DMS 273 treated with DMSO at 0.1 percent for 48 hours (cell line): ENCODE measurements at regions not wholly inside any gene's neighbourhood (a gene's known extent, or its start where the extent isn't known, plus 50 kb on each side); places are given as distances from the start of the nearest gene placed in this dataset.
"Not testable (repeated sequence)": the region's sequence is repeated elsewhere in the genome, so short reads cannot be mapped to it uniquely, and the experiment has no call there.

Experiments used
- DNase-seq: peaks from one replicate; lab custom pipeline; 2025; lab: John Stamatoyannopoulos, UW

DNA sequence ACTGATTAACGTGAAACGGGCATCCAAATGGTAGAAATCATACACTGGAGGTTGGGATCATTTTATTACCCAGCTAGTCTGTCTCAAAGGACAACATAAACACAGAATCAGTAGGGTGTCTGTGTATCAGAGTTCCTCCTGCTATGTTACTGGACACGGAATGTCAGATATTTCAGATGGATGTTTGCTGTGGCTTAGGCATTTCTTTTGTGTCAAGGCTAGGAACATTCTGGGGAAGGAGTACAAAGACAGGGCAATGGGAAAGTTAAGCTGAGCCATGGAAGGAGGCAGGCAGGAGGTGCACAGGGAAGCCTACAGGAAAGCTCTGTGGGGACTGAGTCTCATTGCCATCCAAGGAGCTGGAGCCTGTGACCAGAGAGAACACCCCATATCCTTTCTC is 254.6 kb downstream of the C12orf75 start:
- no peak for DNase-seq

DNA sequence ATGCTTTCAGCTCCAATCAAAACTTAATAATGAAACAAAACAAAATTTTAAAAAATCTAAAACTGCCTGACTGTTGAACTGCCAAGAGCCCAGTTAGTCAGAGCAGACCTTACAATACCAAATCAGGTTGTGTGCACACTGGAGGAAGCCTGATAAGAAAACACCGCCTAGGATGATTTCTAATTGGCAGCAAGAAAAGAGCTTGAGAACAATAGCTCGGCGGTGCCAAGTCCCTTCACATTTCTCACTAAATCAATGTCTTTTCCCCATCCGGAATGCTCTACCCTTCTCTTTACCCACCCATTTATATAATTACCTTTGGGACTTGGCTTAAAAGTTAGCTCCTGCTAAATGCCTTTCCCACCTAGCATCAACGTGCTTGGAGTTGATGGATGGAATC is 256.7 kb downstream of the C12orf75 start:
- no peak for DNase-seq

DNA sequence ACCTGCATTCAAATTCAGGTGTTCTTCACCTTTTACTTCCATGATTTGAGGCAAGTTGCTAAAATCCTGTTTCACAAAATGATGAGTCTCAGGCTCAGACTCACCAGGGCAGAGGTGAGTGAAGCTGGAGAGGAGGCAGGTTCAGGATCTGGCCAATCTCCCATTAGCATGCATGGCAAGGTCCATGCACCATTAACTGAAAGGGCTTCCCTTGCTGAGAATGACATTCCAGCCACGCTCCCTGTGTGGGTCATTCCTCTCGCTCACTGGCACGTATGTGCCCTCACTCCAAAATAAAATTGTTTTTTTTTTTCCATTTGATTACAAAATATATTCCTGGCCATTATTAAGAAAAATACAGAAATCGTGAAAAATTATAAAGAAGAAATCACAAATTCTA is 257.6 kb downstream of the C12orf75 start:
- no peak for DNase-seq

DNA sequence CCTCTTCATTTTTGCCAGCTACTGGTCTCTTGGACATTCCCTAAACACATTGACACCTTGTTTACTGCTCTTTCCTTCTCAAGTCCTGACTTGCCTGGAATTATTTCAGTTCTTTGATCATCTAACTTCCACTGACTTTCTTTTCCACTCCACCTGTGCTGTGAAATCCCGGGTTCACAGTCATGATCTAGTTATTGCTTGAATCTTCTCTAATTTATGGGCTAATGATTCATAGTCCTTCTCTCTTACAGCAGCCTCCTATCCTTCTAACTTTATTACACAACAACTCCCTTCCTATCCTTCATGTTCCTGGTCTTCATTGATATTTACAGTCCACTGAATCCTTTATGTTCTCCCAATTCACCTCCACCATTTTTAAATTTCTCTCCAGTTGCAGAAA is 260.1 kb downstream of the C12orf75 start:
- DNase-seq: no peak

DNA sequence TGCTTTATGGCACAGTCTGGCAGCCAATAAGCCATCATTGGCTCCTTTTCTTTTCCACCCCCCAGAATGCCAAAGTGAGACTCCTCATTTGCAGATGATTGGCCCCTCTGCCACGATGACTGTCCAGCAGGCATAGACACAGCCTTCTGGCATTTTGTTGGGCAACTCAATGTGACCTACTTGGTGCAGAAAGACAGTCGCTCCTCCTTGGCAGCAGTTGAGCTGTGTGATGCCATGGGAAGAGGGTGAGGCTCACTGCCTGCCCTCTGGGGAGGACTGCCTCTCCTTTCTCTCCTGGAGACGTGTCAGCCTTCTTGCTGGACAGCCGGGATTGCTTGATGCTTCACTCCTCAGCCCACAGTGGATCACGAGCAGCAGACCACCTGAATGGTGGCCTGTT is 264.9 kb downstream of the C12orf75 start:
- DNase-seq: no peak

DNA sequence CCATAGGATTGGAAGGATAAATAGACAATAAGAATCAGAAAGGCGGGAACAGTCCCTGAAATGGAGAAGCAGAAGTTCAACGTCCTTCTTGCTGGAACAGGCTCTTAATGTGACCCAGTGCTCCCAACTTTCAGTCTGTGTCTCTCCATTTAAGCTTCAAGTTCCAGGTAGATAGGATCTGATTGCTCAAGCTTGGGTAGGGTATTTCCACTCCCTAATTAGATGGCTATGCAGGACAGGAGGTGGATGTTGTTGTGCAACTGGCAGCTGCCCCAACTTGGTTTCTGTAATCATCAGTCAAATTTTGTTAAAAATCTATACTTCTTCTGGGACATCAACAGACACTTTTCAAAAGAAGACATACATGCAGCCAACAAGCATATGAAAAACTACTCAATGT is 266.2 kb downstream of the C12orf75 start:
- DNase-seq: no peak

DNA sequence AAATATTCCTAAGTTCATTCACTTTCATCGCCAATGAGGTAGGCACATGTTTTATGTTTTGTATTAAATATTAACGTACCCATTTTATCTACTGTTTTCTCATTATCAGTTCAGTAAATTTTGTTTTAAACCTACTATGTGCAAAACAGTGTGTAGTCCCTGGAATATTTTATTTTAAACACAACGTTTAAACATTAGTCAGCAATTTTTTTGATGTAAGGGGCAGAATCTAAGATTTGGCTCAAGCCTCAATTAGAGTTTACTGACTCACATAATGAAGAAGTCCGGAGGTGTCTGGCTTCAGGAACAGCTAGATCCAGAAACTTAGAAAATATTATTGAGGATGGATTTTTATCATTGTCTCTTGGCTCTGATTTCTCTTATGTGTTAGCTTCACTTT is 267.5 kb downstream of the C12orf75 start:
- no peak for DNase-seq

DNA sequence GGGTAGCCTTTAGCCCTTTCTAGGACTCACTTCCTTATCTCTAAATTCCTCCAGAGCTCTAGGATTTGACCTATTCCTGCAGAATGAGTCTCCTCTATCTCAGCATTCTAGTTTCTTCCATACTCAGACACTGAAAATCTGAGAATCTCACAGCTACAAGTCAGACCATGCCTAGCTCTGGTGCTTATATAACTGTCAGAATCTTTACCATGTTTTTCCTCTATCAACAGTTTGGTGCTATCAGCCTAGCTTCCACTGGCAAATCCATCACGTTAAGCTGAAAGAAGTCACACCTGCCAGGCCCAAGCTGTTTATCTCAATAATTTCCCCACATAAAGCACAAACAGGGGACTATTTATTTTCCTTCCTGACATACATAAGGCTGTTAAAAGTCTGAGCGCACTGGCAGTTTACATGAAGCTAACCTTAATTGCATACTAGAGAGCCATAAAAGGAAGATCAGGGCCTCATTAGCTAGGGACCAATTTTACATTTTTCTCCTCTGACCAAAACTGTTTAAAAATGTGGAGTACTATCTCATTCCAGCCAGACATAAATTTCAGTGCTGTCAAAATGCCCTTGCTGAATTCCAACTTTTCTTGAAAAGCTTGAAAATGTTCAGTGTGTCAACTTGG is 270.5 kb downstream of the C12orf75 start:
- DNase-seq: no peak

DNA sequence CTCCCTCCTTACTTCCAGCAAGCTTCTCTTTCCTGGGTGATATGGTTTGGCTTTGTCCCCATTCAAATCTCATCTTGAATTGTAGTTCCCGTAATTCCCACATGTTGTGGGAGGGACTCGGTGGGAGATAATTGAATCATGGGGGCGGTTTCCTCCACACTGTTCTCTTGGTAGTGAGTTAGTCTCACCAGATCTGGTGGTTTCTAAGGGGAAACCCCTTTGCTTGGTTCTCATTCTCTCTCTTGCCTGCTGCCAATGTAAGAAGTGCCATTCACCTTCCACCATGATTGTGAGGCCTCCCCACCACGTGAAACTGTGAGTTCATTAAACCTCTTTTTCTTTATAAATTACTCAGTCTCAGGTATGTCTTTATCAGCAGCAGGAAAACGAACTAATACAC is 271.8 kb downstream of the C12orf75 start:
- DNase-seq: not testable (repeated sequence)

DNA sequence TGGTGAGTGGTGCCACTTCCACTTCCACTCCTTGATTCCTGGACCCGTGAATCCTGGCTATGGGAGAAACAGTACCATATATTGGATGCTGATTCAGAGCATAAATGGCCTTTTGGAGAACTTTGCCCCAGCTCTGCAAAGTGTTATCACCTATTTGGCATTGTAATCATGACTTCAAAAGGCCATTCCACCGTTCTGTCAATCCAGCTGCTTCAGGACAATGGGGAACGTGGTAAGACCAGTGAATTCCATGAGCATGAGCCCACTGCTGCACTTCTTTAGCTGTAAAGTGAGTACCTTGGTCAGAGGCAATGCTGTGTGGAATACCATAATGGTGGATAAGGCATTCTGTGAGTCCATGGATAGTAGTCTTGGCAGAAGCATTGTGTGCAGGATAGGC is 273.8 kb downstream of the C12orf75 start:
- DNase-seq: not testable (repeated sequence)

DNA sequence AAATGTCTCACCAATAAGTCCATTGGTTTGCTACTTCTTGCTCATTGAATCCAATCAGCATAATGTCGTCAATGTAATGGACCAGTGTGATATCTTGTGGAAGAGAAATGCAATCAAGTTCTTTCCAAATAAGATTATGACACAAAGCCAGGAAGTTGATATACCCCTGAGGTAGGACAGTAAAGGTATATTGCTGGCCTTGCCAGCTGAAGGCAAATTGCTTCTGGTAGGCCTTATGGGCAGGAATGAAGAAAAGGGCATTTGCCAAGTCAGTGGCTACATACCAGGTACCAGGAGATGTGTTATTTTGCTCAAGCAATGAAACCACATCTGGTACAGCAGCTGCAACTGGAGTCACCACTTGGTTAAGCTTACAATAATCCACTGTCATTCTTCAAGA is 276.1 kb downstream of the C12orf75 start:
- not testable (repeated sequence) for DNase-seq

DNA sequence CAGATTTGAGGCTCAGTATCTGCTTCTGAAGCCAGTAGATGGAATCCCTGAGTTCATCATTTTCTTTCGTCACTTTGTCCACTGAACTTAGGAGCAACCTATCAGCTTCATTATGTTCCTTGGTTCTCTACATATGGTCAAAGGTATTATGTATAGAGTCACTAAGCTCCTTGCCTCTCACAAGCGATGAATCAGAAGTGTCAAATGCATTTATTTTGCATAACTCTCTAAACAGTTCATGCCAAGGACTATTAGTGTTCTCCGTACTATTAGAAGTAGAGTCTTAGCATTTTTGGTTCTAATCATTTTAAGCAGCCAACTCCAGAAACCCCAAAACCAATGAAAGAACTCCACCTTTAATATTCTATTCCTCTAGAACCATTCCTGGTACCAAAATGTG is 278.5 kb downstream of the C12orf75 start:
- DNase-seq: not testable (repeated sequence)

DNA sequence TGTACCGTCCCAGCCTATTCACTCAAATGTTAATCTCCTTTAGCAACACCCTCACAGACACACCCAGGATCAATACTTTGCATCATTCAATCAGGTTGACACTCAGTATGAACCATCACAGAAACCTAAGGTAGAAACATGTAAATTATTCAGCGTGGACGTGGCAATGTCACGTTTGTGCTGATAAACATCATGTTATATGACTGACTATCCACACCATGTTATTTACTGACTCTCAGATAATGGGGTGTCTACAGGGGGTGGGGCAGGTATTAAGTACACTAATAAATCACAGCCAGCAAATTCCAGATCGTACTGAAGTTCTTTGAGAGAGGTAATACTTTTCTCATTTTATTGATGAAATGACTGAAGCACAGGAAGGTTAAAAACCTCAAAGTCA is 280.0 kb downstream of the C12orf75 start:
- DNase-seq: no peak

DNA sequence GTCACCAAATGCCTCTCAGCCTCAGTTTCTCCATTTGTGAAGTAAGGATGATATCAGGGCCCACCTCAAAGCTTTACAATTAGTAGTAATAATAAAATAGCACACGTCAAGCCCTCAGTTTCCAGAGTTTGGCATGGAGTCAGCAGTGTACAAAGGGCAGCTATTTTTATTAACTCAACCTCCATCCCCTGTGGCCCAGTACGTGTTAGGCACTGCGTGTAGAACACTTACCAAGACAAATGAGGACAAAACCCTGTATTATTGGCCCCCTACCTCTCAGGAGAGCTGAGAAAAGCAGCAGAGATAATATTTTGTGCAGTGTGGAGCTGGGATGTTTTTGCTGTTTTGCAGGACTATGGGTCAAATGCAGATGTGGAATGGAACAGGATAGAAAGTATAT is 280.8 kb downstream of the C12orf75 start:
- DNase-seq: no peak

DNA sequence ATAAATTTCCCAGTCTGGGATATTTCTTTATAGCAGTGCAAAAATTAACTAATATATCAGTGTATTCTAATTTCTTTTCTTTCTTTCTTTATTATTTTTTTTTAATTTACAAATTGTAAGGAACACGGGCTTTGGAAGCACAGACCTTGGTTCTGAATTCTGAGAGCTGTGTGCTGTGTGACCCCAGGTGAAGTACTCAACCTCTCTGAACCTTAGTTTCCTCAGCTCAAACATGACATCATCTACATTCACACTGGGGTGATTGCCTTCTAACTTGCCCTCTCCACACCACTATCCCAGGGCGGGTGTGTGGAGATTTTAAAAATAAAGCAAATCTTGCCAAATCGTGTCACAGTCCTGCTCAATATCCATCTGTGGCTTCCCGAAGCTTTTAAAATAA is 282.8 kb downstream of the C12orf75 start:
- no peak for DNase-seq

DNA sequence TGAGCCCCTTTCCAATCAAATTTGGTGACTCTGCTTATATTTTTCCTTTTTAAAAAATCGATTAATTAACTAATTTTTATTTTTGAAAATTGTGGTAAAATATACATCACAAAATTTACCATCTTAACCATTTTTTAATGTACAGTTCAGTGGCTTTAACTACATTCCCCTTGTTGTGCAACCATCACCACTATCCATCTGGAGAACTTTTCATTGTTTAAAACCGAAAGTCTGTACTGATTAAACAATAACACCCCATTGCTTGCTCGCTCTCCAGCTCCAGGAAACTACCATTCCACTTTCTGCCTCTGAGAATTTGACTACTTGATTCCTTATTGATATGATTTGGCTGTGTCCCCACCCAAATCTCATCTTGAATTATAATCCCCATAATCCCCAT is 283.4 kb downstream of the C12orf75 start:
- DNase-seq: no peak

DNA sequence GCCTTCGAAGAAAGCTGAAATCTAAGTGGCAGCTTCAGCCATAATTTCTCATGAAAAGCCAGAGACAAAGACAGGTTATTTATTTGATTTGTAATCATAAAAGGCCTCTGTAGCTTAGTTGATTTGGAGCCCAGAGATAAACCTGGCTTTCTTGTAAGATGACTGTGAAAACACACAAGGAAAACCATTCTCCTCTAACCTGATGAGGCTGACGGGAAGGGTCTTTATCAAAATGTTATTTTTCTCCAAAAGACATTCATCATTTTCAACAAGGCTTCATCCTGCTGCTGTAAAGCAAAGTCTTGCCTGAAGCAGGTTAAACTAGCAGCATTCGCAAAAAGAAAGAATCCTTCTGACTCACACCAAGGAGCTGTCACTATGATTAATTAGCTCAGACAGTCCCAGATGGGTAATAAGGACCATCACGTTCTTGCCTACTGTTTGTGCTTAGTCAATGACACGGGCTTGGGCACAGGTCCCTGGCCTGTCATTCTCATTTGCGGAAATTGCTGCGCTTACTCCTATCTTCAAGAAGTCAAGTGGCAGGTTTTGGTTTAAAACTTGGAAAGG is 286.6 kb downstream of the C12orf75 start:
- no peak for DNase-seq

DNA sequence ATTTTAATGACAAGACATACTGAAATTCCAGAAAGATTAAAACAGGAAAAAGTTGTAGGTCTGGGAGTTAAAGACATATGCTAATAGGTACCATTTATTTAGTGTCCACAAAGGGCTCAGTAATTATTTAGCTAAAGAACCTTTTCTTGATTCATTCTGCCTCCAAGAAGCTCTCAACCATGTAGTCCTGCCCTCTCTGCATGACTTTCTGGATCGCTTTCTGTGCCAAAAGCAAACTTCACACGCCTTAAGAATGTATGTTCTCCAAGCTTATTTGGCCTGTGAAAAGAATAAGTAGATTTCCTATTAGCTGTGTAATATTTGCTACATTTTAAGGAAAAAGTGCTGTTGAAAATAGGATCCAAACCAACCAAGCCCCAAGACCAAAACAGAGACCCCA is 291.7 kb downstream of the C12orf75 start:
- DNase-seq: no peak

DNA sequence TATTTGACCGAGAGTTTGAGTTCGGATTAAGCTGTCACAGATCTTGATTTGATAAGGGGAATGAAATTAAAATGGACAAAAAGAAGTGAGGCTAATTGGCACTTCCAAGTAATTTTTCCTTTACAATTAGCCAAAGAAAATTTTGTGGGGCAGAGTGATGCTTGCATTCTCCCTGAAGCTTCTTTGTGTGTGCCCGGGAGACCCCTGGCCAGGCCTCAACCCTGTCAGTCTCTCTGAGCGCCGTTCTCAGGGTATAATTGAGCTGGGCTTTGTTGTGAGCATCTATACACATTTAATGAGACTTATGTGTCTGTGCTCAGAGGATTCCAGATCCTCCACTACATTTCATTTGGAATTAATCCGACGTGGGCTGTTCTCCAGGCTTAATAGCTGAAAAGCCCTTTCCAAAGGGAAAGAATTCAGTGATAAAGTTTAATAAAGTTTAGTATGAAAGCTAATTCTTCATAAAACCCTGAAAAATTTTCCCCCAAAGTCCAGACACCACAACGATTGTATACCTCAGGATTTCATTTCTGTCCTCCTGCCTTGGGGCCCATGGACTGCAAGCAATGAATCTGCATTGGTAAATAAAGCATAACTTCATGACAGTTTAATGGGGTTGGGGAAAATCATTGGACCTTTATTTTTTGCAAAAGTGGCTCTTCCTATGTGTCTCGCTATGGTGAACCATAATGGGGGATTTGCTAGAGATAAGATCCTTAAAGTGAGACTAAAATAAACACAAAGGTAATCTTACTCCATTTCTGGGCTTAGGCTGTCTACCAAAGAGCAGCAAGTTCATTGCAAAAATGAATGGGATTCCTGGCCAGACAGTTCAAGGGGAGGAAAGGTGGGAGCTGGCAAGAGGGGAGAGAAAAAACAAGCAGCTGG is 292.6 kb downstream of the C12orf75 start:
- DNase-seq: no peak

DNA sequence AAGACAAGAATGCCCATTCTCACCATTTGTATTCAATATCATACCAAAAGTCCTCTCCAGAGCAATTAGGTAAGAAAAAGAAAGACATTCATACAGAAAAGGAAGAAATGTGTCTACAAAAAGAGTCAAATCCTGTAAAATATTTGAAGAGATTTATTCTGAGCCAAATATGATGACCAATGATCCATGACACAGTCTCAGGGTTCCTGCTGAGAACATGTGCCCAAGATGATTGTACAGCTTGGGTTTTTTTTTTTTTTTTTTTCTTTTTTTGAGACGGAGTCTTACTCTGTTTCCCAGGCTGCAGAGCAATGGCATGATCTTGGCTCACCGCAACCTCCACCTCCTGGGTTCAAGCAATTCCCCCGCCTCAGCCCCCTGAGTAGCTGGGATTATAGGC is 296.2 kb downstream of the C12orf75 start:
- DNase-seq: no peak

DNA sequence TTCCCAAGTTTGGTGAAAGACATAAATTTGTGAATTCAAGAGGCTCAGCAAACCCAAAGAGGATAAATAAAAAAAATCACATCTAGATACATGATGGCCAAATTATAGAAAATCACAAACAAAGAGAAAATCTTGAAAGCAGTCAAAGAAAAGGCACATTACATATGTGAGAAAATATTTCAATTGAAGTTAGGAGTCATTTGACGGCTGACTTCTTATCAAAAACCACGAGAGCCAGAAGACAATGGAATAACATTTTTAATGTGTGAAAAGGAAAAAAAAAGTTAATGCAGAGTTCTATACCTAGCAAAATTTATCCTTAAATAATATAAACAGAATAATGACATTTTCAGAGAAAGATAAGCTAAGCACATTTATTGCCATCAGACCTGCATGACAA is 307.0 kb downstream of the C12orf75 start:
- DNase-seq: no peak

DNA sequence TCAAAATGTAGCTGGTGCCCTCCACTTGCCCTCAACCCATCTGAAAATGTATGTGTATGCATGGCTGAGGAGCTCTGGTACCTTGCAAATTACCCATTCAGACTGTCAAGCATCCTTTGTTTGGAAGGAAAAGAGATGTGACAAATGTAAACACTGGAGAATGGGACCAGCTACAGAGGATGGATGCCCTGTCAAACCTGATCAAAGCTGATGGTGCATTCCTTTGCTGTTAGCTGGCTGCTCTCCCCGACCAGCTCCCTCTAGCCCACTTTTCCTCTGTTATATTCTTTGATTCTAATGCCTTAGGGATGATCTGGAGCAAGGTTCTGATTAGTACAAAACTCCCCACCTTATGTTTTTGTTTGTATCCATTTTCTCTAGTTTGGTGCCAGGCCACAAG is 310.3 kb downstream of the C12orf75 start:
- no peak for DNase-seq

DNA sequence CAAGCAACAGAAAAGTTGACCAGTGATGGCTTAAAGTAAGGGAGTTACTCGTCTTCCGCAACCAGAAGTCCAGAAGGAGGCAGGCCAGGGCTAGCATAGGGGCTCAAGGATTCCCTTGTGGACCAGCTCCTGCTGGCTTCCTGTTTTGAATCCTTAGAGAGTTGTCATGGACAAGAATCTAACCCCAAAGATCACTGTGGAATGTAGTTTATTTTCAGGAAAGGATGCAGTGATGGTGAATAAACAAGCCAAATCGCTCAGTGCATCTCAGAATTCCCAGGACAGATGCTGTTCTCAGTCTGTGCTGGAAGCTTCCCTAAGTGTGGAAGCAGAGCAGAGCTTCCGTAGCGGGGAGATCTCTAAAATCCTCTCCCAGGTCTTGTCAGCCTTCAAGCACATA is 311.3 kb downstream of the C12orf75 start:
- DNase-seq: no peak
